ENCODE measurements at regions not wholly inside any gene's neighbourhood (a gene's known extent, or its start where the extent isn't known, plus 50 kb on each side); places are given as distances from the start of the nearest gene placed in this dataset.

DNA sequence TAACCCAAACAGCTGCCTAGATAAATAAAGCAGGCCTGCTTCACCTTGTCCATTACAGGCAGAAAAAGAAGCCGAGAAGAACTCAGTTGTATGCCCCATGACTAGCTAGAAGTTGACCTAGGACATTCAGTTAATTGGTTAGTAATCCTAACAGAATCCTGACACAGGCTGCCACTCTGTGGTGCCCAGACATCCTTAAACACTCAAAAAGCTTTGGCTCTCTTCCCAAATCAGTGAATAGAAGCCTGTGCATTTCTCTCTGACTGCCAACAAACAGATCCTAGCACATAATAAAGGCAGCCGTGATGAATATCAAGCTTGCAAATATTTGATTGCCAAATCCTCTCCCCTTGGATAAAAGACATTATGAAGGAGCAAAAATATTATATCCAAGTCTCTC is 519.1 kb upstream of the EYS start (continued):
- TF ChIP-seq CREB1 (IDR thresholded peaks at IDR 0.05) = no peak
- TF ChIP-seq RNF2 (IDR thresholded peaks at IDR 0.05; ENCODE audit: borderline replicate concordance, low read depth, low read length, missing control alignments, poor library complexity, severe bottlenecking) = no peak
- TF ChIP-seq POLR2AphosphoS5 (IDR thresholded peaks at IDR 0.05; ENCODE audit: low read depth, low read length) = no peak

Measured in H1 (cell line).